ENCODE measurements at regions not wholly inside any gene's neighbourhood (a gene's known extent, or its start where the extent isn't known, plus 50 kb on each side); places are given as distances from the start of the nearest gene placed in this dataset.
A peak's percentile ranks its signal among the peaks of the same experiment; 100 is the strongest.

DNA sequence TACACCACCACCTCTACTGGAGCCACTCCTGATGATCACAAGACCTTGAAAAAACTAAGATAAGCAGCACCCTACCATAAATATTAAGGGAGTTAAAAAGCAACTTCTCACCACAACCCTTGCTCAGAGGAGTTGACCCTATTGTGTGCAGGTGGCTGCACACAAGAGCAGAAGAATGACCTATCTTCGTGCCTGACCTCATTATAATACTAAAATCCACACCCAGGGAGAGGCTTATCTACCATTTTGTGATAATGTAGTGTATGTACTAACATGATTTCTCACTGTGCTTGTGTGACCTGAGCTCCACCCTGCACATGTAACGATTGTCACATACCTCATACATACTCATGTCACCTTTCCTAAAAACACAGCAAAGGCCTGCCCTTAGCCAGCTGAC lies 205.0 kb upstream of the MBL2 start:
- Mint-ChIP-seq H3K4me1 (no peaks in the 10 kb centered on the region), H3K27me3 (no peaks in the 10 kb centered on the region), H3K27ac (no peak overlapping the region), H3K9me3 (peaks cover 14% of the 10 kb centered on the region), H3K4me3 (no peak overlapping the region), H3K36me3 (ENCODE audit: low read depth) (no peaks in the 10 kb centered on the region)
- no peak for DNase-seq
- TF ChIP-seq, protein P1, sequence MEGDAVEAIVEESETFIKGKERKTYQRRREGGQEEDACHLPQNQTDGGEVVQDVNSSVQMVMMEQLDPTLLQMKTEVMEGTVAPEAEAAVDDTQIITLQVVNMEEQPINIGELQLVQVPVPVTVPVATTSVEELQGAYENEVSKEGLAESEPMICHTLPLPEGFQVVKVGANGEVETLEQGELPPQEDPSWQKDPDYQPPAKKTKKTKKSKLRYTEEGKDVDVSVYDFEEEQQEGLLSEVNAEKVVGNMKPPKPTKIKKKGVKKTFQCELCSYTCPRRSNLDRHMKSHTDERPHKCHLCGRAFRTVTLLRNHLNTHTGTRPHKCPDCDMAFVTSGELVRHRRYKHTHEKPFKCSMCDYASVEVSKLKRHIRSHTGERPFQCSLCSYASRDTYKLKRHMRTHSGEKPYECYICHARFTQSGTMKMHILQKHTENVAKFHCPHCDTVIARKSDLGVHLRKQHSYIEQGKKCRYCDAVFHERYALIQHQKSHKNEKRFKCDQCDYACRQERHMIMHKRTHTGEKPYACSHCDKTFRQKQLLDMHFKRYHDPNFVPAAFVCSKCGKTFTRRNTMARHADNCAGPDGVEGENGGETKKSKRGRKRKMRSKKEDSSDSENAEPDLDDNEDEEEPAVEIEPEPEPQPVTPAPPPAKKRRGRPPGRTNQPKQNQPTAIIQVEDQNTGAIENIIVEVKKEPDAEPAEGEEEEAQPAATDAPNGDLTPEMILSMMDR (IDR thresholded peaks at IDR 0.05) = no peak
- intact Hi-C loops (cut with micrococcal nuclease) = no loop called here
- POLR2A ChIA-PET = no interaction called here
- no peak for ATAC-seq (ENCODE audit: low read depth)
- CTCF ChIA-PET = no interaction called here

DNA sequence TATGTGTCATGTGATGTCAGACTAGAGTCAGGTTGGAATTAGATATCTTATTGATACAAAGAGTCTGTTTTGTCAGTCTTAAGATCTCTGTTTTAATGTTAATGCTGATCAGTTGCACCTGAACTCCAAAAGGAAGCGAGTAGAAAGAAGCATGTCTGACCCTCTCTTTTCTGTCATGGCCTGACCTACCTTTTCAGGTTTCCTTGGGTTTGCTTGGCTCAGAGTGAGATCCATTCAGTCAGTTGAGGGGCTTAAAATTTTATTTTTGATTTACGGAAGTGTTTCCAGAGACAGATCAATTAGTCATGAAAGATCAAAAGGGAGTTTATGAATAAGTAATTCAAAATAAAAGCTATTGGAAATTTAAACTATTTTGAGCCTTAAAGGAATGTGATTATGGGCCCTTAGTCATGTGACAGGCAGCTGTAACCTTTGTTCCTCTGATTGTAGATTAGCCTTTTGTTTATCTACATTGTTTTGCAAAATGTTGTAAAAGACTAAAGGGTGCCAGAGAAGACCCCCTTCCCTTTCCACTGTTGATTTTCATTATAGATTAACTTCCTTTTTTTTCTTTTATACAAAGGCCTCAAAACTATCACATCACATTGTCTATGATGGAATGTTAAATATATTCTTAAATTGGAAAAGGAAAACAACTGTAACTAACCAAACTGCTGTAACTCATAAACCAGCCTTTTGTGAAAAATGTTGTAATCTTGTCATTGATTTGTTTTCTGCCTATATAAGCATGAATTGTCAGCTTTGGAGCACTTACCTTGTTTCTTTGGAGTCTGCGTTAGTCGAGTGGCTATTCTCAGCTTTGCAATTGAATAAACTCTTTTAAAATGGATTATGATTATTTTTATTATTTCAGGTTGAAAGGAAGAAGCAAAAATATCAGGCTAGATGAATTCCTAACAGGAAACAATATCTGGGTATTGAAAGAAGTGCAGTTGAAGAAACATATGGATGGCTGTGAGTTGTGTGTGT lies 195.5 kb upstream of the MBL2 start:
- ChIA-PET CTCF (no interaction called here), POLR2A (no interaction called here)
- H3K4me3 Mint-ChIP-seq = no peak overlapping the region
- TF ChIP-seq, protein P1 (IDR thresholded peaks at IDR 0.05) = no peak
- intact Hi-C loops (cut with micrococcal nuclease) = no loop called here
- peaks cover 7% of the 10 kb centered on the region for H3K4me1 Mint-ChIP-seq
- H3K36me3 Mint-ChIP-seq (ENCODE audit: low read depth) = no peaks in the 10 kb centered on the region
- ATAC-seq (ENCODE audit: low read depth) = no peak
- H3K27ac Mint-ChIP-seq = no peak overlapping the region
- H3K27me3 Mint-ChIP-seq = no peaks in the 10 kb centered on the region
- no peak for DNase-seq
- H3K9me3 Mint-ChIP-seq = peaks cover 5% of the 10 kb centered on the region

DNA sequence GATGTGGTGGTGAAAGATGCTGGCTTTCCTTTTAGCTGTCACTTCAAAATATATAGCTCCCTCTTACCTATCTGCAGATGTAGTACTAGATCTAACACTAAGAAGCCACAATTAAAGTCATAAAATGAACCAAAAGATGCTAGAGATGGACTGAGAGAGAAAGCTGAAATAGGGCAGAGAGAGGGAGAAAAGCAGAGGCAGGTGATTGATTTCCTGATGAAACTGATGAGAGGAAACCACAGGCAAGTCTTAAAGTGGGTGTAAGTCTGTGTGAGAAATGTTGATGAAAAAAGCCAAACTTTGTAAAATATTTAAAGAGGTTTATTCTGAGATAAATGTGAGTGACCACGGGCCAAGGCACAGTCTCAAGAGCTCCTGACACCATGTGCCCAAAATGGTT lies 194.3 kb upstream of the MBL2 start:
- Mint-ChIP-seq H3K36me3 (ENCODE audit: low read depth) (no peaks in the 10 kb centered on the region), H3K4me3 (no peak overlapping the region), H3K4me1 (peaks cover 7% of the 10 kb centered on the region), H3K27me3 (no peaks in the 10 kb centered on the region), H3K9me3 (peaks cover 5% of the 10 kb centered on the region), H3K27ac (no peak overlapping the region)
- POLR2A ChIA-PET = no interaction called here
- CTCF ChIA-PET = no interaction called here
- TF ChIP-seq, protein P1 (IDR thresholded peaks at IDR 0.05) = no peak
- intact Hi-C loops (cut with micrococcal nuclease) = no loop called here
- ATAC-seq (ENCODE audit: low read depth) = no peak
- DNase-seq = no peak

DNA sequence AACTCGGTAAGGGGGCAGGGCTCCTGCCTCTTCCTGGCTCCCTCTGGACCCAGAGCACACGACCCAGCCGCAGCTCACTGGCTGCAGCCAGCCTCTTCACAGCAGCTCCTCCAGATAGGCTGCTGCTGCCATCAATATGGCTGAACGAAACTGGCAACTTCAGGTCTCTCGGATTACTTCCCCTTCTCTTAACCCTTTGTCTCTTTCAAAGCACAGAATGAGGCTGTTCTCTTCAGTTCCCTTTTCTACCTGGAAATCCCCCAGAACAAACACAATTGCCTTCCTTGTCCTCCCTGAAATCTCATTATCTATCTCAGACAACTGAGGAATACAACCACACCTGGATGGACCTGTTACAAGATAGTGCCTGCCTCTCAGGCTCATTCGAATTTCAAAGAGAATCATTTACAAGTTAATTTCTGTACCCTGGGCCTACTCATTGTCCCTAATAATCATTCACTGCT lies 193.4 kb upstream of the MBL2 start:
- Mint-ChIP-seq H3K4me3 (no peak overlapping the region), H3K27me3 (no peaks in the 10 kb centered on the region), H3K36me3 (ENCODE audit: low read depth) (no peaks in the 10 kb centered on the region), H3K4me1 (peaks cover 7% of the 10 kb centered on the region), H3K9me3 (peaks cover 1% of the 10 kb centered on the region), H3K27ac (no peak overlapping the region)
- peak; percentile 82 for ATAC-seq (ENCODE audit: low read depth)
- ChIA-PET POLR2A (no interaction called here), CTCF (no interaction called here)
- intact Hi-C loops (cut with micrococcal nuclease) = no loop called here
- DNase-seq = no peak
- TF ChIP-seq, protein P1 (IDR thresholded peaks at IDR 0.05) = no peak

DNA sequence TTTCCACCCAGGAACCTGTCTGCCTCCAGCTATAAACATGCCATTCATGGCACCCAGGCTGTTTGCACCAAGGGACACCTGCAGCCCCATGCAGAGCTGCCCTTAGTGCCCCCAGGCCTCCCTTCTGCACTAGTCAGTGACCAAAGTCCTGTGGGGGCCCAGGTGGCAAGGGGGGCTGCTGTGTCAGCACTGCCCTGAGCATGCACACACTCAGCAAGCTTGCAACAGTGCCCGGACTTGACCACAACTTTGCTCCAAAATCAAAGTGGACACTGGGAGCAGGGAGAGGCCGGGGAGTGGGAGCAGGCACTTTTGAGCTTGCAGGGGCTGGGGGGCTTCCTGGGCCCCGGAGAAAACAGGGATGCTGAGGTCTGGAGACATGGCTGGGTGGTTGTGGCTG lies 192.9 kb upstream of the MBL2 start:
- Mint-ChIP-seq H3K4me3 (no peak overlapping the region), H3K27me3 (no peaks in the 10 kb centered on the region), H3K36me3 (ENCODE audit: low read depth) (no peaks in the 10 kb centered on the region), H3K9me3 (peaks cover 1% of the 10 kb centered on the region), H3K27ac (no peak overlapping the region), H3K4me1 (peaks cover 7% of the 10 kb centered on the region)
- intact Hi-C loops (cut with micrococcal nuclease) = no loop called here
- no peak for ATAC-seq (ENCODE audit: low read depth)
- TF ChIP-seq, protein P1 (IDR thresholded peaks at IDR 0.05) = no peak
- no peak for DNase-seq
- POLR2A ChIA-PET = no interaction called here
- CTCF ChIA-PET = no interaction called here

All from activated B cell treated with CpG ODN at 0.5 μM for 24 hours (primary cell).